IPS-18c (cell line): ENCODE measurements at regions not wholly inside any gene's neighbourhood (a gene's known extent, or its start where the extent isn't known, plus 50 kb on each side); places are given as distances from the start of the nearest gene placed in this dataset.

ENCODE experiments used
- H3K4me3 ChIP-seq: 2 replicates; pipeline ENCODE4 v1.7.0; 2013; ENCODE audit warnings: low read depth, mild to moderate bottlenecking, low read length, moderate library complexity; ENCODE audit not compliant: insufficient read depth
- H3K9me3 ChIP-seq: one replicate; pipeline ENCODE4 v1.6.1; 2013; ENCODE audit warnings: mild to moderate bottlenecking, low read length, moderate library complexity; ENCODE audit not compliant: control insufficient read depth, insufficient read depth

DNA sequence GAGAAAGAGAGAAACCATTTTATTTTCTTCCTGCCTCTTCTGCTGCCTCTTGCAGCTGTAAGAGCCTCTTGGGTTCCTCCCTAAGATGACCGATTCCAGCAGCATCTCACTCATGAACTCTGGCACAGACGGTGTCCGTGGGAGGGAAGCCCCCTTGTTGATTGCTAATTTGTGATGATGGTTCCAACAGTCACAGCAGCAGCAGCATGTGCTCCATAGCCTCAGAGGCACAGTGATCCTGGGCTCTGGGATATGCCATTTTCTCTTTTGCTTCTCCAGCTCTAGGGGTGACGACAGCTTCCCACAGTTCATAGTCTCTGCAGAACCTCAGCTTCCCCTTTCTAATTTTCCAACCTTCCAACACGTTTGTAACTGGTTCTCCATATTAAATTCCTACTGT, 324.2 kb upstream of the HS6ST1 start:
- Histone ChIP-seq H3K4me3 (no peak overlapping the region), H3K9me3 (no peaks in the 10 kb centered on the region)

DNA sequence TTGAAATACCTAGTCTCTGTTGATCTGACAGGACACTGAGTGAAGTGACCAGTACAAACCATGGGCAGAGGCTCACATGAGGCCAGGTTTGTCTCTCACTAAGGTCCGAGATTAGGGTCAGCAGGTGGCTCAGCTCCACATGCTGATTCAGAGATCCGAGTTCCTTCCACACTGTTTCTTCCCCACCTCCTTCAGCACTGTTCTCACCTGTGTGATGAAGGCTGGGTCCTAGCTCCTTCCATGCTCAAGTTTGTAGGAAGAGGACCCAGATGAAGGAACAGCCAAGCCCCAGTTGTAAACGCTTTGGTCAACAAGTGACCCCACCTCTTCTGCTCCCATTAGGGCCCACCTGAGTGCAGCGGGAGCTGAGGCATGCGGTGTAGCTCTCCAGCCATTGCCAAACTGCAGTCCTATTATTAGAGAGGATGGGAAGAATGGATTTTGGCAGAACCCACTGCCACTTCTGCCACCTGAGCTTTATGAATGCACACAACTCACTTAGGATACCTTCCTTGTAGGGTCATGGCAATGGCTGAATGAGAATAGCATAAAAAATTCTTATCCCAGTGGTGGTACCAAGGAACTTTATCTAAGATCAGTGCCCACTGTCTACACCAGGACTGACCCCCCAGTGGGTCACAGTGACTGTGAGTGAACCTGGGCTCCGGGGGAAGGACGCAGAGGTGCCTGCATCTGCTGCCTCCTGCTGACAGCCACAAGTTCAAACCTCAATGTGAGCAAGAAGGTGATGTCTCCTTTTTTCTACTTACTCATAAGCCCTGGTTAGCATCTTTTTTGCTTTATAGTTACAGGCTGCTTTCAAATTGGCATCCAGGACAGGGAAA, 324.8 kb upstream of the HS6ST1 start:
- no peak overlapping the region for H3K4me3 ChIP-seq
- no peaks in the 10 kb centered on the region for H3K9me3 ChIP-seq

DNA sequence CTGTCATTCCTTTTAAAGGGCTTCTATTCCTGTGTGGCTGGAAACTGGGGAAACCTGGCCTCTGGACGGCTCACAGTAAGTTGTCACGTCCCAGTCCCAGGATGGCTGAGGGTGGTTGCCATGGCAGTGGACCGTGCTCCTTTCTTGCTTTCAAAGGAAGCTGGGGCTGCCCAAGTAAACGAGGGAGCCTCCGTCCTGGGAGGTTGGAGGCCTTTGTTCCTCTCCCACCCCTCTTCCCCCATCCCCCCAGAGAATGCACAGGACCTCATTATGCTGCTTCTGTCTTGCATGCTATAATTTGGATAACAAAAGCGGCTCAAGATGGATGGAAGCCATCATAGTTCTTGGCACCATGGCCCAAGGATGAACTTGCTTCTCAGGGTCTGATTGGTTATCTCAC, 325.5 kb upstream of the HS6ST1 start:
- Histone ChIP-seq H3K9me3 (no peaks in the 10 kb centered on the region), H3K4me3 (no peak overlapping the region)

DNA sequence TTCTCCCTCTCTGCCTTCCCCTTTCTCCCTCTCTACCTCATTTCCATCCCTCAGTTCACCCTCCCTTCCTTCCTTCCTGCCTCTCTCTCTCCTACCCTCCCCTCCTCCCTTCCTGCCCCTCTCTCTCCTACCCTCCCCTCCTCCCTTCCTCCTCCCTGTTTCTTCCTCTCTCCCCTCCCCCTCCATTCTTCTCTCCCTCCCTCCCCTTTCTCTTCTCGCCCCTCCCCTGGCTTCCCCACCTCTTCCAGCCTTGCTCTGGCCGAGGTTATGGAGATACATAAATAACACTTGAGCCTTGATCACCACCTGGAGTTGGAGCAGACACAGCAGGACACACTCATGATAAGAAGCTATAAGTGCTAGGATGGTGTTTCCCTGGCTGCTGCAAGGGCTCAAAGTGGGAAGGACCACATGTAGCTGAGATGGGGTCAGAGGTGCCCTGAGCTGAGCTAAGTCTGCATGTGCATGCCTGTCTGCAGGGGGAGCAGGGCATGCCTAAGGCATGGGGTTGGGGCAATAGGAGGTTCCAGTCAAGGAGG, 326.1 kb upstream of the HS6ST1 start:
- Histone ChIP-seq H3K9me3 (no peaks in the 10 kb centered on the region), H3K4me3 (no peak overlapping the region)

DNA sequence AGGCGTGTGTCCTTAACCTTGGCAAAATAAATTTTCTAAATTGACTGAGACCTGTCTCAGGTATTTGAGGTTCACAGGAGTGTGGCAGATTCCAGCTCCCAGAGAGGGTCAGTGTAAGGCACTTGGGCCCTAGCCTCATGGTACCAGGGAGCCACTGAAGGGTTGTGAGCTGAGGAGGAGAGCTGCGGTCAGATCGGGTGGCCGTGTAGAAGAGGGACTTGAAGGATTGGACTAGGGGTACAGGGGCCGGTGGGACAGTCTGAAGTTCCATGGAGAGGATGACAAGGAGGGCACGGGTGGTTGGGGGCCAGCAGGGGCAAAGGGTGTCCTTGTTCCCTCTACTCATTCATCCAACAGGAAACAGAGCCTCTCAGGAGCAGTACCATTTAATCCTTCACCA, 327.0 kb upstream of the HS6ST1 start:
- Histone ChIP-seq H3K4me3 (no peak overlapping the region), H3K9me3 (no peaks in the 10 kb centered on the region)

DNA sequence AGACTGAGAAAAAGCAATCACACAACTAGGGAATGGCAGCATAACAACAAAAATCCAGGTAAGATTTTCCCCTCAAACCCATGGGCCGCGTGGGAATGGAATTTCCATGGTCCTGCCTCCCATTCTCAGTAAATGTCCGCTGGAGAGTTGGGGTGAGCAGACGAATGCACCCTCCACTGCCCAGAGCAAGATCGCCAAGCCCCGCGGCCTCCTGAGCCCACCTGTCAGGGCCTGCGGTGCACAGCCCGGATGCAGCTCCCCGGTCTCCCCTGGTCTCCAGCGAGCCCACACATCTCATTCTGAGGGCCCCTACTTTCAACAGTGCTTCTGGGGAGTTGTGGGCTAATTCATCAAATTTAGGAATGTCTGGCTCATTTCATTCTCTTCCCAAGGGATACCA, 327.4 kb upstream of the HS6ST1 start:
- Histone ChIP-seq H3K4me3 (no peak overlapping the region), H3K9me3 (no peaks in the 10 kb centered on the region)

DNA sequence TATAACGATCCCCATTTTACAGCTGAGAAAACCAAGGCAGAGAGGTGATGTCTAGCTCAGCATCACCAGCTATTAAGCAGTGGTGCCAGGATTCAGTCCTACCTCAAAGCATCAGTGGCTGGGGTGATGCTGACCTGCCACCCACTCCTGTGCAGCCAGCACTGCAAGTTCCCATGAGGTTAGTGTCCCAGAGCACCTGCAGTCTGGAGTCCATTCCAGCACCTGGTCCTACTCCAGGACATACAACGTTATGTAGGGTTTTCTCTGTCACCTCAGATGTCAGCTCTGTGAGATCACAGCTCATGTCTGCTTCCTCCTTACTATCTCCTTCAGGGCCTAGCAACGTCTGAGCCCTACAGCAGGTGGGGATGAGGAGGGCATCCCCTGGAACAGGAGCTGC, 328.0 kb upstream of the HS6ST1 start:
- no peaks in the 10 kb centered on the region for H3K9me3 ChIP-seq
- H3K4me3 ChIP-seq = no peak overlapping the region

DNA sequence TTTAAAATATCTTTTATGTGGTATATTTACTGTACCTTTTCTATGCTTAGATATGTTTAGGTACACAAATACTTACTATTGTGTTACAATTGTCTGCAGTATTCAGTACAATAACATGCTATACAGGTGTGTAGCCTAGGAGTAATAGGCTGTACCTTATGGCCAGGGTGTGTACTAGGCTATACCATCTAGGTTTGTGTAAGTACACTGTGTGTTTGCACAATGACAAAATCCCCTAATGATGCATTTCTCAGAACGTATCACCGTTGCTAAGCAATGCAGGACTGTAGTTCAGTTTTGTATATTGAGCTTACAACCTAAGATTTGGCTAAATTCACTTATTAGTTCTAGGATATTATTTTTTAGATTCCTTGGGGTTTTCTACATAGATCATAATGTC, 332.3 kb upstream of the HS6ST1 start:
- Histone ChIP-seq H3K9me3 (no peaks in the 10 kb centered on the region), H3K4me3 (no peak overlapping the region)

DNA sequence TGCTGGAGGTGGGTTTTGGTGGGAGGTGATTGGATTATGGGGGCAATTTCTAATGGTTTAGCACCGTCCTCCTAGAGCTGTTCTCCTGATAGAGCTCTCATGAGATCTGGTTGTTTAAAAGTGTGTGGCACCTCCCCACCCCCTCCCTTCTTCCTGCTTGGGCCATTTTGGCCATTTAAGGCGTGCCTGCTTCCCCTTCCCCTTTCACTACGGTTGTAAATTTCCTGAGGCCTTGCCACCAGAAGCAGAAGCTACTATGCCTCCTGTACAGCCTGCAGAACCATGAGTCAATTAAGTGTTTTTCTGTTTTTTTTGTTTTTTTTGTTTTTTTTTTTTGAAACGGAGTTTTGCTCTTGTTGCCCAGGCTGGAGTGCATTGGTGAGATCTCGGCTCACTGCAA, 335.7 kb upstream of the HS6ST1 start:
- Histone ChIP-seq H3K9me3 (no peaks in the 10 kb centered on the region), H3K4me3 (no peak overlapping the region)

DNA sequence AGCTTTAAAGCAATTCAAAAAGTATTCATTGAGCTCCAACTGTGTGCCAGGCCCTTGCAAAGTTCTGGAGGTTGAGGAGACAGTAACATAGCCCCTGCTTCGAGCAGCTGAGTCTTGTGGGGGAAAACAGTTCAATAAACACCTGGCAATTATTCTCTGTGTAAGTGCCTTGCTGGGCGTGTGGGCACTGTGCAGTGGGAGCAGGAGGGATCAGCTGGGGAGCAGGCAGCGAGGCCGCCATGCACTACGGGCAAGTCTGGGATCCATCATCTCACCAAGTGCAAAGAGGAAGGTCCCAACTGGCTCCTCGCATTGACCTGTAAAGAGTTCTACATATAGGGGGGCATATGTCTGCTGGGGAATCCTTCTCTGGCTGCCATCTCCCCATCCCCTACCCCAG, 342.2 kb upstream of the HS6ST1 start:
- Histone ChIP-seq H3K9me3 (no peaks in the 10 kb centered on the region), H3K4me3 (no peak overlapping the region)

DNA sequence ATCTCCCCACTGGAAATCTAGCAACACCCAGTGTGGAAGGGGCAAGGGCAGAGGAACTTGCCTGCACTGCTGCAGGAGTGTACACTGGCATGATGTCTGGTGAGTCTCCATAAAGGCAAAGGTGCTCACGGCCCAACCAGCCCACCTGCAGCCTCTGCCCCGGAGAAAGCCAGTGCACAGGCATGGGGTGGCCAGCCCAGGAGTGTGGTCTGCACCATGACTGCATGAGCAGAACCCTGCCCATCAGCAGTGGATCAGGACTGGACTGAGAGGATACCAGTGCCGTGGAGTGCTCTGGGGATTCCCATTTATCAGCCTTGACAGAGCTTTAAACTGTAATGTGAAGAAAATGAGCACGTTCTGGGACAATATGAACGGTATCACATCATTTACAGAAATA, 342.6 kb upstream of the HS6ST1 start:
- Histone ChIP-seq H3K4me3 (no peak overlapping the region), H3K9me3 (no peaks in the 10 kb centered on the region)

DNA sequence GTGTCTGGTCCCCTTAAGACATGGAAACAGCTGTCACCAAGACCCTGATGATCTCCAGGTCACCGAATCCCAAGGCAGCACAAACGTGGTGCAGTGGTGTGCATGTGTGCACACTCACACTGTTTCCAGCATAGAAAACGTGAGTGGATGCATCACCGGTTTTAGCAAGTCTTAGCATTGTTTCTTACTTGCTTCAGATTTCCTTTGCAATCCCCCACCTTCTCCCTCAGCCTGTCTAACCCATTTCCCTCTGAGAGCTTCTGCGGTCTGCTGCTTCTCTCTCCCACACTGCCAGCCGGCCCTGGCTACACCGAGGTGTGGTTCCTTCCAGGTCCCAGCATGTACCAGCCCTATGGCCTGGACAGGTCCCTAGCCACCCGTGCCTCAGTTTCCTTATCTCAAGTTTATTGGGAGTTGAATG, 343.4 kb upstream of the HS6ST1 start:
- no peak overlapping the region for H3K4me3 ChIP-seq
- no peaks in the 10 kb centered on the region for H3K9me3 ChIP-seq

DNA sequence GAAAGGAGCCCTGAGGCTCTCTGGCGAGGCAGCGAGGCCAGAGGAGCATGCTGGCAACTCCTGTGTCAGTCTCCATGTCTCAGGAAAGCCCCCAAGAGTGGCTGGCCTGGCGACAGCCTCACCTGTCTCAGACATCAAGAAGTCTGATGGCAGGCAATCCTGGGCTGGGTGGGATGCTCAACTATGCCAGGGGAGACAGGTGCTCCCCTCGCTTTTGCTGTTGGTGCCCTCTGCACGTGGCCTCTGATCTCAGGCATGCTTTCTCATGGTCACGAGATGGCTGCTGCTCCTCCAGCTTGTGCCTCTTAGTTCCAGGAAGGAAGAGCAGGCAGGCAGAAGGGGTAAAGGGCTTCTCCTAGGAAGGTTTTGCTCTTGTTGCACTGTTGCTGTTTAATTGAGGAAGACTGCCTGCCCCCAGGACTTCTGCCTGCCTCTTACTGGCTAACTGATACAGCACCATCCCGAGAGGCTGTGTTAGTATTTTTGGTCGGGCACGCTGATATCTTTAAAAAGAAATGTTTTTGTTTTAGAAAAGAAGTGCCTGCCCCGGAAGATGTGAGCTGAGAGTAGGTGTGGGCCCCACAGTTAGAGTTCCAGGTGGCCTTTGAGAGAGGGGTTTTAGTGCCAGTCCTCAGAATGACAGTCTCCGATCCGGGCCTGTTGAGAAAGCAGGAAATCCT, 344.8 kb upstream of the HS6ST1 start:
- Histone ChIP-seq H3K9me3 (no peaks in the 10 kb centered on the region), H3K4me3 (no peak overlapping the region)

DNA sequence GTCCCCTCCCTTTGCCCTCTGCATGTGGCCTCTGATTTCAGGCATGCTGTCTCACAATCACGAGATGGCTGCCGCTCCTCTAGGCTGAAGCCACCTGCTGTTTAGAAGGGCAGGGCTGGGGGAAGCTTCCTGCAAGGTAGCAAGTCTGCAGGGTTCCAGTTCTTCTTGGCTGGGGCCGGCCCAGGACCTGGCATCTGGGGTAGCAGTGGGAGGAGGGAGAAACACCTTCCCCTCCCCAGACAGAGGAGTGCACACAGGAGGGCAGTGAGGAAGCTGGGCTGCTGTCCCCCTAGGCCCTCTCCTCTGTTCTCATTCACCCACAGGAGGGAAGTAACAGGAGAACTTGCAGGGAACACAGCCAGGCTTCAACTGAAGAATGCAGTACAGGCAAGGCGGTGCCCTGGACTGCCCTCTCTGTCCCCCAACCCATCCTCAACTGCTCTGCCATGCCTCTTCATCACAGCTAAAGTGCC, 345.9 kb upstream of the HS6ST1 start:
- no peaks in the 10 kb centered on the region for H3K9me3 ChIP-seq
- no peak overlapping the region for H3K4me3 ChIP-seq

DNA sequence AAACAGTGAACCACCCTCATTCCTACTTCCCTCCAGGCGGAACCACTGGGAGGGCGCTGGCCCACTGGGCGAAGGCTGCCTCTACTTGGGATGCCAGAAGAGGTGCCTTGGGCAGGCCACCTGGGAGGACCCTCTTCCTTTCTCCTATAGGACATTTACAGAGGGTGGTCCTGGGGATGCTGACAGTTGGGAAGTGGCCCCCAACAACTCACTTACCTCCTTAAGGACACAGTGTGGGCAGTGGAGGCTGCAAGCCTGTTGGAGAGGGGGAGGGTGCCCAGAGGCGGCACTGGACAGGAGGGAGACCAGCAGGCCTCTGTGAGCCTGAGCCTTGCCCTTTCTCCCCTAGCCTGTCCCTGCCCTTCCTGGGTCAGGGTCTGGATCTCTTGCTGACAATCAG, 346.4 kb upstream of the HS6ST1 start:
- Histone ChIP-seq H3K4me3 (no peak overlapping the region), H3K9me3 (no peaks in the 10 kb centered on the region)

DNA sequence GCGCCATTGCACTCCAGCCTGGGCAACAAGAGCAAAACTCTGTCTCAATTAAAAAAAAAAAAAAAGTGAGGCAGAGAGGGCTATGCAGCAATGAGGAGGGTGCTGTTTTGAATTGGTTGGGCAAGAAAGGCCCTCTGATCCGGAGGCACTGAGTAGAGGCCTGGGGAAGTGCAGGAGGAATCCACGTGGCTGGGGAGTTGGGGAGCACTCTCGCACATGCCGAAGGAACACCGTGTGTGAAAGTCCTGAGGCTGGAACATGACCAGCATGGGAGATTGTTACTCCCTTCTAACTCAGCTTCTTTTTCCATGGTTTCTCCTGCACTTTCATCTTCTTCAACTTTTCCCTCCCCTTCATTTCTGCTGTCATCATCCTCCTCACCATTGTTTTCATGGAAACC, 347.9 kb upstream of the HS6ST1 start:
- Histone ChIP-seq H3K4me3 (no peak overlapping the region), H3K9me3 (no peaks in the 10 kb centered on the region)

DNA sequence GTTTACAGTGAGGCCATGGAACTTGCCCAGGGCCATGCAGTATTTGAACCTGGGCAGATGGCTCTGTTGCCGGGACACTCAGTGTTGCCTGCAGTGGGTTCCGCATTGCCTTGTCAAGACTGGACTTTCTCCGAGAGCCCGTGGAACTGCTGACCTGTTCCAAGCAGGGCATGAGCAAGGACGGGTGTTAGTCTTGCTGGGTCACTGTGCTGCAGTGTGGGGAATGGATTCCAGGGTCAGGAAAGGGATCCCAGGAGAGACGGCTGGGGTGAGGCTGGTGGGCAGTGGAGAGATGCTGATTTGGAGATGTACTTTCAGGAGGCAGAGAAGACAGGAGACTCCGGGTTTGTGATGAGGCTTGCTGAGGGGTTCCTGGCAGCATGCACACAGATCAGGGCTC, 348.7 kb upstream of the HS6ST1 start:
- H3K4me3 ChIP-seq = no peak overlapping the region

DNA sequence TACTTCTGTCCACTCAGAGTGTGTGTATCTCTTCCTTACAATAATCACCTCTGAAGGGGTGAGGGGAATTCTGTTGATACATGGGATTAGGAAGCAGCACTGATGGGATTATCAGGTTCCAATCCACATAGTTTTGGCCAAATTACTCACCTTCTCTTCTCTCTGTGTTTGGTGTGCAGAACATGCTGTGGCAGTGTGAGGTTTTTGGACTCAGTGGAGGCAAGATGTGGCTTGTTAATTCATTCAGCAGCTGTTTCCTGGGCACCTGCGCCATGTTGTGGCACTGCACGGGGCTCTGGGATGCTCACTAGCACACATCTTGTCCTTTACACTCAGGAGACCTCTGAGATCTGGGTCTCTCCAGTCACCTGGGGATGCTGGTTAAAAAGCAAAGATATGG, 350.3 kb upstream of the HS6ST1 start:
- Histone ChIP-seq H3K9me3 (no peaks in the 10 kb centered on the region), H3K4me3 (no peak overlapping the region)

More for the DNA sequence above, 348.7 kb upstream of the HS6ST1 start:
- H3K9me3 ChIP-seq = no peaks in the 10 kb centered on the region
